ENCODE measurements at regions not wholly inside any gene's neighbourhood (a gene's known extent, or its start where the extent isn't known, plus 50 kb on each side); places are given as distances from the start of the nearest gene placed in this dataset.

DNA sequence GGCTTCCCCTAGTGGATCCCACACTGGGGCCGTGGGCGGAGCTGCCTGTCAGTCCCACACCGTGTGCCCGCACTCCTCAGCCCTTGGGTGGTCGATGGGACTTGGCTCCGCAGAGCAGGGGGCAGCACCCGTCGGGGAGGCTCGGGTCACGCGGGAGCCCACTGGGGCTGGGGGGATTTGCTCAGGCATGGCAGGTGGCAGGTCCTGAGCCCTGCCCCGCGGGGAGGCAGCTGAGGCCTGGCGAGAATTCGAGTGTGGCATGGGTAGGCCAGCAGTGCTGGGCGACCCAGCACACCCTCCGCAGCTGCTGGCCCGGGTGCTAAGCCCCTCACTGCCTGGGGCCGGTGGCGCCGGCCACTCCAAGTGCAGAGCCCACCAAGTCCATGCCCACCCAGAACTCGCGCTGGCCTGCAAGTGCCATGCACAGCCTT lies 481.7 kb upstream of the PRR20A start:
- in situ Hi-C loops (cut with HindIII; ENCODE audit: low pct_ligation_motif_present, low sequenced_read_pairs): no loop called here
- no peak for TF ChIP-seq CTCF (IDR thresholded peaks at IDR 0.05; ENCODE audit: low read depth, low read length, missing control alignments)
- Histone ChIP-seq H3K4me3 (ENCODE audit: low read depth, low read length) (no peak overlapping the region), H3K27me3 (replicated peaks) (no peaks in the 10 kb centered on the region), H3K36me3 (replicated peaks) (no peaks in the 10 kb centered on the region), H3K27ac (no peak overlapping the region)
- no peak for DNase-seq

DNA sequence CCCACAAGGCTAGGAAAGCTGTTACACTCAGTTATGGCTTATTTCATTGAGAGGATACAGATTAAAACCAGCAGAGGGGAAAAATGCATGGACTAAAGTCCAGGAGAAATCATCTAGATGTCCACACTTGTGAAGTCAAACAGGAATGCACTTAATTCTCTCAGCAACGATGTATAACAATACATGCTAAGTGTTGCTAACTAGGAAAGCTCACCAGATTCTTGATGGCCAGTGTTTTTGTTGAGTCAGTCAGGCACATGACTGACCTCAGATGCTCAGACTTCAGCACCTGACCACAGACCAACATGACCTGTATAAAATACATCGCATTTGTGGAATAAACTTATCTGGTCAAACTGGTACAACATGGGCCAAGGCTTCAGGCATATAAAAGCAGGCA lies 470.2 kb upstream of the PRR20A start:
- in situ Hi-C loops (cut with HindIII; ENCODE audit: low pct_ligation_motif_present, low sequenced_read_pairs): no loop called here
- Histone ChIP-seq H3K4me3 (ENCODE audit: low read depth, low read length) (no peak overlapping the region), H3K27me3 (replicated peaks) (no peaks in the 10 kb centered on the region), H3K36me3 (replicated peaks) (no peaks in the 10 kb centered on the region), H3K27ac (no peak overlapping the region)
- DNase-seq: no peak
- no peak for TF ChIP-seq CTCF (IDR thresholded peaks at IDR 0.05; ENCODE audit: low read depth, low read length, missing control alignments)

- Histone ChIP-seq H3K36me3 (replicated peaks) (no peaks in the 10 kb centered on the region), H3K4me3 (ENCODE audit: low read depth, low read length) (no peak overlapping the region), H3K27me3 (replicated peaks) (no peaks in the 10 kb centered on the region), H3K27ac (no peak overlapping the region)
- in situ Hi-C loops (cut with HindIII; ENCODE audit: low pct_ligation_motif_present, low sequenced_read_pairs): no loop called here
- TF ChIP-seq CTCF (IDR thresholded peaks at IDR 0.05; ENCODE audit: low read depth, low read length, missing control alignments): no peak
- no peak for DNase-seq
Measured at GRCh38 chr13:56681404-56681803, 459.3 kb upstream of the PRR20A start.

GRCh38 chr13:56687131-56687530 lies 453.6 kb upstream of the PRR20A start:
- TF ChIP-seq CTCF (IDR thresholded peaks at IDR 0.05; ENCODE audit: low read depth, low read length, missing control alignments): no peak
- Histone ChIP-seq H3K27me3 (replicated peaks) (no peaks in the 10 kb centered on the region), H3K4me3 (ENCODE audit: low read depth, low read length) (no peak overlapping the region), H3K36me3 (replicated peaks) (no peaks in the 10 kb centered on the region), H3K27ac (no peak overlapping the region)
- DNase-seq: no peak
- in situ Hi-C loops (cut with HindIII; ENCODE audit: low pct_ligation_motif_present, low sequenced_read_pairs): no loop called here

DNA sequence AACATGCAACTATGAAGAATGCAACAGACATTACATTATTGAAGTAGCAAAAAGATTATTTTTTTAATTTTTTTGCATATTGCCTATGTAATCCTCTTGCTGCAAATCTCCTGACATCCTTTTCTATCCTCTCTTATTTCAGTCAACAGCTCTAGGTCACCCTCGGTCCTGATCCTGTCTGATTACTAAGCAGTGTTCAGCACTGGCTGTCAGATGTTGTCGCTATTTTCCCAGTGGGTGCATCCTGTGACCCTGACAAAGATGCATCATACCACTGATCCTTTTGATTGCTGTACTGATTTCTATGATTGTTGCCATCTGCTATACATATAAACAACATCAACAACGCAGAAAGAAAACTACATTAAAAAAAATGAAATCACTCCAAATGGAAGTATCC lies 443.7 kb upstream of the PRR20A start:
- no peak for TF ChIP-seq CTCF (IDR thresholded peaks at IDR 0.05; ENCODE audit: low read depth, low read length, missing control alignments)
- no peak for DNase-seq
- Histone ChIP-seq H3K4me3 (ENCODE audit: low read depth, low read length) (no peak overlapping the region), H3K27ac (no peak overlapping the region), H3K36me3 (replicated peaks) (no peaks in the 10 kb centered on the region), H3K27me3 (replicated peaks) (no peaks in the 10 kb centered on the region)
- in situ Hi-C loops (cut with HindIII; ENCODE audit: low pct_ligation_motif_present, low sequenced_read_pairs): no loop called here

GRCh38 chr13:56700324-56700723 lies 440.4 kb upstream of the PRR20A start:
- no peak overlapping the region for H3K27ac ChIP-seq
- H3K36me3 ChIP-seq (replicated peaks): no peaks in the 10 kb centered on the region
- H3K4me3 ChIP-seq (ENCODE audit: low read depth, low read length): no peak overlapping the region
- in situ Hi-C loops (cut with HindIII; ENCODE audit: low pct_ligation_motif_present, low sequenced_read_pairs): no loop called here
- no peak for DNase-seq
- H3K27me3 ChIP-seq (replicated peaks): no peaks in the 10 kb centered on the region
- no peak for TF ChIP-seq CTCF (IDR thresholded peaks at IDR 0.05; ENCODE audit: low read depth, low read length, missing control alignments)
